Iris pigment epithelial cell (primary cell): ENCODE measurements at regions not wholly inside any gene's neighbourhood (a gene's known extent, or its start where the extent isn't known, plus 50 kb on each side); places are given as distances from the start of the nearest gene placed in this dataset.
"Not testable (repeated sequence)": the region's sequence is repeated elsewhere in the genome, so short reads cannot be mapped to it uniquely, and the experiment has no call there.

Experiments
- DNase-seq: peaks from one replicate; pipeline ENCODE4 v3.0.0-alpha.2; 2011; ENCODE audit warnings: low read depth

- DNase-seq, result no peak
Observed at GRCh38 chr7:149633976-149634945, 136.7 kb upstream of the ZNF746 start.

- DNase-seq, result not testable (repeated sequence)
Observed at GRCh38 chr7:149628361-149629149, 130.9 kb upstream of the ZNF746 start.

- DNase-seq, result no peak
Observed at GRCh38 chr7:149627911-149628310, 130.3 kb upstream of the ZNF746 start.

GRCh38 chr7:149626972-149627371 lies 129.4 kb upstream of the ZNF746 start:
- DNase-seq, result no peak

- peak; percentile 9 for DNase-seq
Observed at GRCh38 chr7:149625947-149626392, 128.4 kb upstream of the ZNF746 start.

- DNase-seq, result peak; percentile 72
Observed at GRCh38 chr7:149625340-149625946, 127.8 kb upstream of the ZNF746 start.

GRCh38 chr7:149624419-149625339 lies 127.1 kb upstream of the ZNF746 start:
- peak; percentile 94 for DNase-seq

- peak; percentile 32 for DNase-seq
Observed at GRCh38 chr7:149624006-149624405, 126.4 kb upstream of the ZNF746 start.

GRCh38 chr7:149623262-149623997 lies 125.8 kb upstream of the ZNF746 start:
- peak; percentile 79 for DNase-seq

GRCh38 chr7:149622444-149623210 lies 125.0 kb upstream of the ZNF746 start:
- DNase-seq, result no peak

- no peak for DNase-seq
Observed at GRCh38 chr7:149621776-149622175, 124.2 kb upstream of the ZNF746 start.

GRCh38 chr7:149620961-149621360 lies 123.4 kb upstream of the ZNF746 start:
- no peak for DNase-seq

- no peak for DNase-seq
Observed at GRCh38 chr7:149616898-149617297, 119.3 kb upstream of the ZNF746 start.

GRCh38 chr7:149615690-149616270 lies 118.2 kb upstream of the ZNF746 start:
- no peak for DNase-seq

- no peak for DNase-seq
Observed at GRCh38 chr7:149610441-149611011, 112.9 kb upstream of the ZNF746 start.

GRCh38 chr7:149608168-149608567 lies 110.6 kb upstream of the ZNF746 start:
- no peak for DNase-seq

GRCh38 chr7:149607683-149608082 lies 110.1 kb upstream of the ZNF746 start:
- no peak for DNase-seq

- DNase-seq, result no peak
Observed at GRCh38 chr7:149606826-149607225, 109.2 kb upstream of the ZNF746 start.

GRCh38 chr7:149605696-149606095 lies 108.1 kb upstream of the ZNF746 start:
- no peak for DNase-seq
